ENCODE measurements at regions not wholly inside any gene's neighbourhood (a gene's known extent, or its start where the extent isn't known, plus 50 kb on each side); places are given as distances from the start of the nearest gene placed in this dataset.
"Not testable (repeated sequence)": the region's sequence is repeated elsewhere in the genome, so short reads cannot be mapped to it uniquely, and the experiment has no call there.

- ATAC-seq (no peak), DNase-seq (no peak)
- Mint-ChIP-seq H3K27me3 (peaks cover 3% of the 10 kb centered on the region), H3K9me3 (no peaks in the 10 kb centered on the region), H3K4me1 (ENCODE audit: low read depth) (no peaks in the 10 kb centered on the region), H3K4me3 (no peak overlapping the region), H3K27ac (no peak overlapping the region), H3K36me3 (ENCODE audit: low read depth) (no peaks in the 10 kb centered on the region)
- POLR2A ChIA-PET = no interaction called here
- CTCF ChIA-PET = no interaction called here
- intact Hi-C loops (cut with micrococcal nuclease) = no loop called here
- no peak for TF ChIP-seq CTCF (IDR thresholded peaks at IDR 0.05)
Measured at GRCh38 chr2:153294199-153294786, 184.3 kb downstream of the RPRM start.

- H3K4me3 Mint-ChIP-seq = no peak overlapping the region
Measured at GRCh38 chr2:153291718-153292117, 186.8 kb downstream of the RPRM start.

GRCh38 chr2:153287109-153287801, 191.3 kb downstream of the RPRM start:
- no peaks in the 10 kb centered on the region for H3K36me3 Mint-ChIP-seq (ENCODE audit: low read depth)
- intact Hi-C loops (cut with micrococcal nuclease) = no loop called here
- DNase-seq (peak; percentile 4), ATAC-seq (no peak)
- H3K4me1 Mint-ChIP-seq (ENCODE audit: low read depth) = no peaks in the 10 kb centered on the region
- no peak overlapping the region for H3K4me3 Mint-ChIP-seq
- no peak for TF ChIP-seq CTCF (IDR thresholded peaks at IDR 0.05)
- CTCF ChIA-PET = no interaction called here
- peaks cover under 1% of the 10 kb centered on the region for H3K9me3 Mint-ChIP-seq
- POLR2A ChIA-PET = no interaction called here
- no peak overlapping the region for H3K27ac Mint-ChIP-seq
- peaks cover 3% of the 10 kb centered on the region for H3K27me3 Mint-ChIP-seq

More at GRCh38 chr2:153291718-153292117, 186.8 kb downstream of the RPRM start:
- DNase-seq (no peak), ATAC-seq (no peak)
- no peak for TF ChIP-seq CTCF (IDR thresholded peaks at IDR 0.05)
- Mint-ChIP-seq H3K27me3 (peaks cover 6% of the 10 kb centered on the region), H3K27ac (no peak overlapping the region), H3K9me3 (no peaks in the 10 kb centered on the region), H3K36me3 (ENCODE audit: low read depth) (no peaks in the 10 kb centered on the region), H3K4me1 (ENCODE audit: low read depth) (no peaks in the 10 kb centered on the region)
- ChIA-PET POLR2A (no interaction called here), CTCF (no interaction called here)
- intact Hi-C loops (cut with micrococcal nuclease) = no loop called here

- intact Hi-C loops (cut with micrococcal nuclease) = no loop called here
- POLR2A ChIA-PET = no interaction called here
- no peaks in the 10 kb centered on the region for H3K4me1 Mint-ChIP-seq (ENCODE audit: low read depth)
- H3K27me3 Mint-ChIP-seq = no peaks in the 10 kb centered on the region
- TF ChIP-seq CTCF (IDR thresholded peaks at IDR 0.05) = no peak
- CTCF ChIA-PET = no interaction called here
- DNase-seq (no peak), ATAC-seq (no peak)
- no peak overlapping the region for H3K4me3 Mint-ChIP-seq
- H3K36me3 Mint-ChIP-seq (ENCODE audit: low read depth) = no peaks in the 10 kb centered on the region
- H3K9me3 Mint-ChIP-seq = peaks cover 10% of the 10 kb centered on the region
- no peak overlapping the region for H3K27ac Mint-ChIP-seq
Measured at GRCh38 chr2:153268941-153269461, 209.6 kb downstream of the RPRM start.

GRCh38 chr2:153256876-153257275, 221.7 kb downstream of the RPRM start:
- POLR2A ChIA-PET; H3K4me3 Mint-ChIP-seq; H3K27me3 Mint-ChIP-seq; intact Hi-C loops (cut with micrococcal nuclease); H3K27ac Mint-ChIP-seq; H3K36me3 Mint-ChIP-seq (ENCODE audit: low read depth); CTCF ChIA-PET; DNase-seq; H3K9me3 Mint-ChIP-seq; ATAC-seq; H3K4me1 Mint-ChIP-seq (ENCODE audit: low read depth): not testable (repeated sequence)

GRCh38 chr2:153246636-153247035, 231.9 kb downstream of the RPRM start:
- POLR2A ChIA-PET = interaction anchor here (0.6 kb wide), 1 partner anchor 286 kb away, joined by 3 read pairs; no protein-coding TSS in a partner anchor

More at GRCh38 chr2:153246636-153247035, 231.9 kb downstream of the RPRM start:
- H3K4me1 Mint-ChIP-seq (ENCODE audit: low read depth); ATAC-seq; H3K27me3 Mint-ChIP-seq; H3K27ac Mint-ChIP-seq; CTCF ChIA-PET; H3K4me3 Mint-ChIP-seq; DNase-seq; H3K36me3 Mint-ChIP-seq (ENCODE audit: low read depth); intact Hi-C loops (cut with micrococcal nuclease); H3K9me3 Mint-ChIP-seq: not testable (repeated sequence)
